ENCODE measurements at regions not wholly inside any gene's neighbourhood (a gene's known extent, or its start where the extent isn't known, plus 50 kb on each side); places are given as distances from the start of the nearest gene placed in this dataset.

- no peak overlapping the region for H3K4me3 ChIP-seq
- H3K27me3 ChIP-seq: no peaks in the 10 kb centered on the region
- TF ChIP-seq POLR2A (IDR thresholded peaks at IDR 0.05): no peak
- no peak for TF ChIP-seq EP300 (IDR thresholded peaks at IDR 0.05)
- no peak for TF ChIP-seq CTCF (IDR thresholded peaks at IDR 0.05)
- DNase-seq (ENCODE audit: low spot score in 2 of 2): no peak
- no peak overlapping the region for H3K27ac ChIP-seq
- H3K36me3 ChIP-seq: no peaks in the 10 kb centered on the region
- no peaks in the 10 kb centered on the region for H3K4me1 ChIP-seq
- WGBS, 2 donors: 89% methylated on average over 7 of the region's 7 CpGs
- no peaks in the 10 kb centered on the region for H3K9me3 ChIP-seq
These were observed 297.8 kb downstream of the MAF start for GRCh38 chr16:79302731-79303130.

GRCh38 chr16:79301051-79301450 lies 299.5 kb downstream of the MAF start:
- H3K27ac ChIP-seq: no peak overlapping the region
- H3K4me1 ChIP-seq: no peaks in the 10 kb centered on the region
- 78 to 81% methylated on average over 12 of the region's 12 CpGs for WGBS, 2 donors
- H3K4me3 ChIP-seq: no peak overlapping the region
- DNase-seq (ENCODE audit: low spot score in 2 of 2): no peak
- H3K9me3 ChIP-seq: no peaks in the 10 kb centered on the region
- no peaks in the 10 kb centered on the region for H3K36me3 ChIP-seq
- TF ChIP-seq POLR2A (IDR thresholded peaks at IDR 0.05) (no peak), CTCF (IDR thresholded peaks at IDR 0.05) (no peak), EP300 (IDR thresholded peaks at IDR 0.05) (no peak)
- no peaks in the 10 kb centered on the region for H3K27me3 ChIP-seq

GRCh38 chr16:79298894-79299799 lies 301.4 kb downstream of the MAF start:
- Histone ChIP-seq H3K36me3 (no peaks in the 10 kb centered on the region), H3K4me3 (no peak overlapping the region), H3K9me3 (no peaks in the 10 kb centered on the region), H3K27ac (no peak overlapping the region), H3K27me3 (no peaks in the 10 kb centered on the region), H3K4me1 (no peaks in the 10 kb centered on the region)
- 71 to 75% methylated on average over 16 of the region's 16 CpGs for WGBS, 2 donors
- DNase-seq (ENCODE audit: low spot score in 2 of 2): no peak
- TF ChIP-seq EP300 (IDR thresholded peaks at IDR 0.05): no peak
- TF ChIP-seq POLR2A (IDR thresholded peaks at IDR 0.05): no peak
- no peak for TF ChIP-seq CTCF (IDR thresholded peaks at IDR 0.05)

- no peaks in the 10 kb centered on the region for H3K9me3 ChIP-seq
- TF ChIP-seq CTCF (IDR thresholded peaks at IDR 0.05): no peak
- no peak for TF ChIP-seq EP300 (IDR thresholded peaks at IDR 0.05)
- no peak for TF ChIP-seq POLR2A (IDR thresholded peaks at IDR 0.05)
- no peak for DNase-seq (ENCODE audit: low spot score in 2 of 2)
These were observed 302.1 kb downstream of the MAF start for GRCh38 chr16:79298476-79298875.

GRCh38 chr16:79297805-79298204 lies 302.7 kb downstream of the MAF start:
- Histone ChIP-seq H3K9me3 (no peaks in the 10 kb centered on the region), H3K36me3 (no peaks in the 10 kb centered on the region), H3K4me3 (no peak overlapping the region), H3K27me3 (no peaks in the 10 kb centered on the region), H3K27ac (no peak overlapping the region), H3K4me1 (no peaks in the 10 kb centered on the region)
- DNase-seq (ENCODE audit: low spot score in 2 of 2): no peak
- WGBS, 2 donors: 88 to 96% methylated on average over 4 of the region's 4 CpGs
- TF ChIP-seq EP300 (IDR thresholded peaks at IDR 0.05) (no peak), CTCF (IDR thresholded peaks at IDR 0.05) (no peak), POLR2A (IDR thresholded peaks at IDR 0.05) (no peak)

More at GRCh38 chr16:79298476-79298875, 302.1 kb downstream of the MAF start:
- Histone ChIP-seq H3K4me3 (no peak overlapping the region), H3K27ac (no peak overlapping the region), H3K27me3 (no peaks in the 10 kb centered on the region), H3K36me3 (no peaks in the 10 kb centered on the region), H3K4me1 (no peaks in the 10 kb centered on the region)
- WGBS, 2 donors: 76 to 89% methylated on average over 7 of the region's 7 CpGs

All from tibial nerve (tissue), 4 donors.